ENCODE measurements at regions not wholly inside any gene's neighbourhood (a gene's known extent, or its start where the extent isn't known, plus 50 kb on each side); places are given as distances from the start of the nearest gene placed in this dataset.
"Not testable (repeated sequence)": the region's sequence is repeated elsewhere in the genome, so short reads cannot be mapped to it uniquely, and the experiment has no call there.

DNA sequence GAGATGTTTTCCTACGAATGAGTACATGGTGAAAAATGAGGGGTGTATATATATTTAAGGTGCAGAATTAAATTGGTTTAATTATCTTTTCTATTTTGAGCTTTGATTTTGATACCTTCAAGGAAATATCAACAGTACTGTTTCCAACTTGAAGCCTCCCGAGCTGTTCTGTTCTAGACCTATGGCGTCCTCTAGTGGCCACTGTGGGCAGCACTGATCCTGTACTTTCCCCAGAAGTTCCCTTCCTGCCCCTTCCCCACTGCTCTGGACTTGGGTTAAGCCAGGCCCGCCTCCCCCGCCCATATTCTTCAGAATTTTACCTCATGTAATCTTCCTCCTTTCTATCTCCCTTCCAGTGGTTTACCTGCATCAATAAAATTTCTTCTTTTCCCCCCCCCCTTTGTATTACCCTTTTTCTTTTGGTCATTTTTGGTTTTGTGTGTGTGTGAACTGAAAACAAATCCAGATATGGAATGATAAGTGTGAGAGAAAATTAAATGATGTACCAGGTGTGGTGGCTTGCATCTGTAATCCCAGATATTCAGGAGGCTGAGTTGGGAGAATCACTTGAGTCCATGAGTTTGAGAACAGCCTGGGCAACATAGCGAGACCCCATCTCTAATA, 1643.5 kb downstream of the TP53TG3F start:
- Mint-ChIP-seq H3K36me3 (ENCODE audit: insufficient read depth in 2 of 2) (peaks cover 1 to 2% of the 10 kb centered on the region in 2 donors), H3K4me3 (no peak overlapping the region), H3K9me3 (peaks cover 3 to 4% of the 10 kb centered on the region in 2 donors), H3K4me1 (ENCODE audit: low read depth) (no peaks in the 10 kb centered on the region), H3K27ac (no peak overlapping the region), H3K27me3 (ENCODE audit: low read depth) (no peaks in the 10 kb centered on the region)
- peak in 1 of 2 donors; percentile 4 for DNase-seq
- ATAC-seq (replicated peaks in 1 of 2): no peak

DNA sequence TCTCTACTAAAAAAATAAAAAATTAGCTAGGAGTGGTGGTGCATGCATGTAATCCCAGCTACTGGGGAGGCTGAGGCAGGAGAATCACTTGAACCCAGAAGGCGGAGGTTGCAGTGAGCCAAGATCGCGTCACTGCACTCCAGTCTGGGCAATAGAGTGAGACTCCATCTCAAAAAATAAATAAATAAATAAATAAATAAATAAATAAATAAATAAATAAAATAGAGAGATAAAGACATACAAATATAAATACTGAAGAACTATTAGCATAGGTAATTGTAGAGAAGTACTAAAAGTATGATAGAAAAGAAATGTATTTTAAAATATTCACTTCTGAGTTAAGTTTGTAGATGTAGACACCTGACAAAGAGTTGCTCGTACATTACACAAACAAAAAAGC, 1652.4 kb downstream of the TP53TG3F start:
- not testable (repeated sequence) for H3K27ac Mint-ChIP-seq; H3K4me3 Mint-ChIP-seq; H3K4me1 Mint-ChIP-seq (ENCODE audit: low read depth); ATAC-seq (replicated peaks in 1 of 2); DNase-seq; H3K9me3 Mint-ChIP-seq; H3K27me3 Mint-ChIP-seq (ENCODE audit: low read depth); H3K36me3 Mint-ChIP-seq (ENCODE audit: insufficient read depth in 2 of 2)

DNA sequence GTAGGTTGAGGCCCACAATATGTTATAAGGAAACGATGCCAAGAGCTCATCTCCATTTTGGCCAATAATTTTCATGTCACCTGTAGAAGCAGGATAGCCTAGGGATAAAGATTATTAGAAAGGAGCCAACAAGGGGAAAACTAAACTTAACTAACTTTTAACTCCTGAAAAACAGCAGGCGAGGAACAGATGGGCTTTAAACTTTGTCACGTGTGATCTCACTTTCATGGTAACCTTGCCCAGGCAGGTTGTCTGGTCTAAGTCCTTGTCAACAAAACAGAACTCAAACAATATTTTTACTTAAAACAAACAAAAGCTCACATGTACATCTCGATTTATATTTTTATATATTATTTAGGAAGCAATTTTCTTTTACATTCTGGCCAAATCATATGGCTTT, 1672.0 kb downstream of the TP53TG3F start:
- DNase-seq (no peak), ATAC-seq (replicated peaks in 1 of 2) (no peak)
- Mint-ChIP-seq H3K9me3 (peaks cover 9 to 18% of the 10 kb centered on the region in 2 donors), H3K27ac (no peak overlapping the region), H3K4me3 (no peak overlapping the region), H3K27me3 (ENCODE audit: low read depth) (no peaks in the 10 kb centered on the region), H3K36me3 (ENCODE audit: insufficient read depth in 2 of 2) (peaks cover 3% of the 10 kb centered on the region in 2 donors), H3K4me1 (ENCODE audit: low read depth) (no peaks in the 10 kb centered on the region)

DNA sequence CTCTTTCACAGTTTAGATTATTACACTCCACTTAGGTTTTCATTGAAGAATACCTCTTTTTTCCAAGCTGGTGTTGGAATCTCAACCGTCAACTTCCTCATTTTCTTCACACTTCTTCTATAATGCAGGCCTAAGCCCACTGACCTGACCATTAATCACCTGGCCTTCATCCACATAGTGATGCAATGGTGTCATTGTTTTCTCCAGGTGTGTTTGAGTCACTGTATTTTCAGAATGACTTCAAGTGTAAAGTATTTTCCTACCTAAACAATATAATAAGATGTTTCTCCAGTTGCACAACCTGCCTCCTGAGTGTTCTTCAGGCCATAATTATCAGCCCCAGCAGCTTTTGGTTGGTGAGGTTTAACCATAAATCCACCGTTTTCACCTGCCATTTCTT, 1675.1 kb downstream of the TP53TG3F start:
- no peaks in the 10 kb centered on the region for H3K27me3 Mint-ChIP-seq (ENCODE audit: low read depth)
- H3K4me1 Mint-ChIP-seq (ENCODE audit: low read depth): no peaks in the 10 kb centered on the region
- no peak overlapping the region for H3K27ac Mint-ChIP-seq
- peaks cover 0 to under 1% of the 10 kb centered on the region in 2 donors for H3K36me3 Mint-ChIP-seq (ENCODE audit: insufficient read depth in 2 of 2)
- ATAC-seq (replicated peaks in 1 of 2): no peak
- no peak for DNase-seq
- no peak overlapping the region for H3K4me3 Mint-ChIP-seq
- peaks cover 6 to 12% of the 10 kb centered on the region in 2 donors for H3K9me3 Mint-ChIP-seq

DNA sequence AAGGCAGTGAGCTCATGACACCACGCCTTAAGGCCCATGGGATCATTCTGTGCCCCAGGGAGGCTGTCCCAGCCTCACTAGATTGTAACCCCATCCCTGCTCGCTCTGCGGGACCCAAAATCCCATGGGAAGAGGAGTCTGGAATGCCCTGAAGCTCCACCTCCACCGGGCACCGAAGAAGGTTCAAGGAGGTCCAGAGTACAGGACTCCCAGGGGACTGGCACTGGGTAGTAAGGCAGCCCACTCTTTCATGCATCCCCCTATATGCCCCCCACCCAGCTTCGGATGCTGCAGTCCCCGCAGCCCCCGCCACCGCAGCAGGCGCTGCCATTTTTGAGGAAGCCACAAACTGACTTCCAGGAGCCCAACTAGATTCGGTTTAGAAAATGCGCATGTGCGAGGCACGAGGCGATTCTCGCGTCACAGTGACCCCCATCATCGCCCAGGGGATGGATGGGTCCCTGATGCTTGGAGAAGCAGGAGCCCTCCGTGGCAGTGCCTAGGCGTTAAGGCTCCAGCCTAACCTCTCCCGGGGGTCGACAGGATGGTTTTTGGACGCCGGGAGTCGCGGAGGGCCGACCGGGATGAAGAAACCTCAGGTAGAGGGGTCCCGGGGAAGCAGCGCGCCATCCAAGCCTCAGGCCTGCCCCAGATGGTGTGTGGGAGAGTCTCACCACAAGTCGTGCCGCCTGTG, 1681.0 kb downstream of the TP53TG3F start:
- Mint-ChIP-seq H3K4me3 (no peak overlapping the region), H3K9me3 (peaks cover 8 to 11% of the 10 kb centered on the region in 2 donors), H3K36me3 (ENCODE audit: insufficient read depth in 2 of 2) (peaks cover 7 to 13% of the 10 kb centered on the region in 2 donors), H3K4me1 (ENCODE audit: low read depth) (no peaks in the 10 kb centered on the region), H3K27me3 (ENCODE audit: low read depth) (no peaks in the 10 kb centered on the region), H3K27ac (no peak overlapping the region)
- ATAC-seq (replicated peaks in 1 of 2) (no peak), DNase-seq (no peak)

DNA sequence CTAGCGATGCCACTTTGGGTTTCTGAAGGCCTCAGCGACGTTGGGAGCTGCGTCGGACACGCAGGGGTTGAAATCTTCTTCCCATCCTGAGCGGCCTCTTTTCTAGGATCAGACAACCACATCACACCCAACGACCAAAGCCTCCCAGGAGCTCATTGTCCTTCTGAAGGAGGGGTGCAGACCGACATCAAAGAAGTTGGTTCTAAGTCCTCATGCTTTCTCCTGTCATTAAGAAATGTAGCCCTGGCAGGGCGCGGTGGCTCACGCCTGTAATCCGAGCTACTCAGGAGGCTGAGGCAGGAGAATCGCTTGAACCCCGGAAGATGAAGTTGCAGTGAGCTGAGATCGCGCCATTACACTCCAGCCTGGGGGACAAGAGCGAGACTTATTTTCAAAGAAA, 1681.9 kb downstream of the TP53TG3F start:
- Mint-ChIP-seq H3K4me3 (no peak overlapping the region), H3K9me3 (peaks cover 9 to 11% of the 10 kb centered on the region in 2 donors)

DNA sequence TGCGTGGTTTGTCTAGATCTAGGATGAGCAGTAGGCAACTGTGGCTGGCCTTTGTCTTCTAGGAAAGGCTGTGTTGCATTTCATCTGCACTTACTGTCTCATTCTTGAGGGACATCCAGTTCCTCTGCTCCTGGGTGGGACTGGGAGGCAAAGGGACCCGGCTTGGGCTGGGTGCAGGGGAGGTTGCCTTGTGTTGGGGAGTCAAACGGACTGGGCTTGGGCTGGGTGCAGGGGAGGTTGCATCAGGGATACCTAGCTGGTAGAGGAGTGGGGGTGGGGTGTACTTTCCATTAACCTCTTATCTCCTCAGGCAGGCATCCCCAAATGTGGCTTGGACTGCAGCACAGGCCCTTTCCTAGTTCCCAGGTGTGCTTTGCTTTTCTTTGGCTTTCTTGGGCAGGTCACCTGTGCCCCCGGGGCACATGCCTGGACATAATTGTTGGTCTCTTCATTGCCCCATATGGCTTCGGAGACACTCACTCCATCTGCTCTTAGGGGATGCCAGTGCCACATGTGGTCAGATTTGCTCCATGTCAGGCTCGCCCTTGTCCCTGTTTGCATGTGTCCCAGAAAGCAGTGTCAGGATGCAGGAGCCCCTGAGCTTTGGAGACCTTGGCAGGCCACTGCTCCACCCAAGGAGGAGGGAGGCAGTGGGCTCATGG, 1682.9 kb downstream of the TP53TG3F start:
- no peaks in the 10 kb centered on the region for H3K27me3 Mint-ChIP-seq (ENCODE audit: low read depth)
- no peak overlapping the region for H3K27ac Mint-ChIP-seq
- H3K4me1 Mint-ChIP-seq (ENCODE audit: low read depth): no peaks in the 10 kb centered on the region
- H3K9me3 Mint-ChIP-seq: peaks cover 10 to 11% of the 10 kb centered on the region in 2 donors
- DNase-seq (no peak), ATAC-seq (replicated peaks in 1 of 2) (no peak)
- H3K36me3 Mint-ChIP-seq (ENCODE audit: insufficient read depth in 2 of 2): peaks cover 7 to 13% of the 10 kb centered on the region in 2 donors
- no peak overlapping the region for H3K4me3 Mint-ChIP-seq

More for the DNA sequence above, 1681.9 kb downstream of the TP53TG3F start:
- peaks cover 7 to 13% of the 10 kb centered on the region in 2 donors for H3K36me3 Mint-ChIP-seq (ENCODE audit: insufficient read depth in 2 of 2)
- H3K4me1 Mint-ChIP-seq (ENCODE audit: low read depth): no peaks in the 10 kb centered on the region
- H3K27ac Mint-ChIP-seq: no peak overlapping the region
- DNase-seq (no peak), ATAC-seq (replicated peaks in 1 of 2) (no peak)
- no peaks in the 10 kb centered on the region for H3K27me3 Mint-ChIP-seq (ENCODE audit: low read depth)

DNA sequence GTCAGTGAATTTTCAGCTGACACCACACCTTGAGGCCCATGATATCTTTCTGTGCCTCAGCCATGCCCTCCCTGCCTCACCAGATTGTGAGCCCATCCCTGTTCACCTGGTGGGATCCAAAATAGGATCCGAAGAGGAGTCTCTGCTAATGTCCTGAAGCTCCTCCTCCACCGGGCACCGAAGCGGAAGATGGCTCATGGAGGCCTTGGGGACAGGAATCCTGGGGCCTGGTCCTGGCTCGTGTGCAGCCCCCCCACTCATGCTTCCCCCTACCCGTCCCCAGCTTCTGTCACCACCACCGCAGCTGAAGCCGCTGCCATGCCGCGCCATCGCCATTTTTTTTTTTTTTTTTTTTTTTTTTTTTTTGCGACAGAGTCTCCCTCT, 1683.4 kb downstream of the TP53TG3F start:
- Mint-ChIP-seq H3K4me1 (ENCODE audit: low read depth) (no peaks in the 10 kb centered on the region), H3K9me3 (peaks cover 10 to 11% of the 10 kb centered on the region in 2 donors), H3K27ac (no peak overlapping the region)

DNA sequence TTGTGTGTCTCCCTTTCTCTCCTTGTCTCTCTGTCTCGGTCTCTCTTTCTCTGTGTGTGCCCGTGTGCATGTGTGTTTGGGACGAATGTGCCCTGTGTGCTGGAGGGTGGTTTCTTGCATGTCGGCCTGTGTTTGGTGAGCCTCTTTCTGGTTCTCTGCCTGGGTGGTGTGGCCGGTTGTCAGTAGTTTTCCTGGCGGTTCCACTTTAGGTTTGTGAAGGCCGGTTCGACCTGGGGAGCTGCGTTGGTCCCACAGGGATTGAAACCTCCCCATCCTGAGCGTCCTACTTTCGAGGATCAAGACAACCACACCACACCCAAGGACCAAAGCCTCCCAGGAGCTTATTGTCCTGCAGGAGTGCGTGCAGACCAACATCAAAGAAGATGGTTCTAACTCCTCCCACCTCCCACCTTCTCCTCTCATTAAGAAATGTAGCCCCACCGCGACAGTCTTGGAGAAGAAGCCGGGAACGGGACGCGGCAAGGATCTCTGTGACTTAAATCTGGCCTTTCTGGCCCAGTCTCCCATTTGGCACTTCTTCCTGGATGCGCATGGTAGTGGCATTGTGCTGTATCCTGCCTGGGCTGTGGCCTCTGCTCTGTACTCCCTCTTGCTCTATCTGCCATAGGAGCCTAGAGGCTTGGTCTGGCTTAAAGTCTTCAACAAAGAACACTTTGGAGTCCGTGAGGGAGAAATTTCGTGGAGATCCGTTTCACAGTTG, 1685.0 kb downstream of the TP53TG3F start:
- H3K36me3 Mint-ChIP-seq (ENCODE audit: insufficient read depth in 2 of 2): peaks cover 7 to 14% of the 10 kb centered on the region in 2 donors
- H3K27ac Mint-ChIP-seq: no peak overlapping the region
- H3K4me1 Mint-ChIP-seq (ENCODE audit: low read depth): no peaks in the 10 kb centered on the region
- no peak for DNase-seq
- no peaks in the 10 kb centered on the region for H3K27me3 Mint-ChIP-seq (ENCODE audit: low read depth)
- no peak for ATAC-seq (replicated peaks in 1 of 2)
- peaks cover 10 to 11% of the 10 kb centered on the region in 2 donors for H3K9me3 Mint-ChIP-seq
- no peak overlapping the region for H3K4me3 Mint-ChIP-seq

More for the DNA sequence above, 1683.4 kb downstream of the TP53TG3F start:
- DNase-seq: no peak
- Mint-ChIP-seq H3K27me3 (ENCODE audit: low read depth) (no peaks in the 10 kb centered on the region), H3K36me3 (ENCODE audit: insufficient read depth in 2 of 2) (peaks cover 7 to 13% of the 10 kb centered on the region in 2 donors), H3K4me3 (no peak overlapping the region)
- ATAC-seq (replicated peaks in 1 of 2): no peak

DNA sequence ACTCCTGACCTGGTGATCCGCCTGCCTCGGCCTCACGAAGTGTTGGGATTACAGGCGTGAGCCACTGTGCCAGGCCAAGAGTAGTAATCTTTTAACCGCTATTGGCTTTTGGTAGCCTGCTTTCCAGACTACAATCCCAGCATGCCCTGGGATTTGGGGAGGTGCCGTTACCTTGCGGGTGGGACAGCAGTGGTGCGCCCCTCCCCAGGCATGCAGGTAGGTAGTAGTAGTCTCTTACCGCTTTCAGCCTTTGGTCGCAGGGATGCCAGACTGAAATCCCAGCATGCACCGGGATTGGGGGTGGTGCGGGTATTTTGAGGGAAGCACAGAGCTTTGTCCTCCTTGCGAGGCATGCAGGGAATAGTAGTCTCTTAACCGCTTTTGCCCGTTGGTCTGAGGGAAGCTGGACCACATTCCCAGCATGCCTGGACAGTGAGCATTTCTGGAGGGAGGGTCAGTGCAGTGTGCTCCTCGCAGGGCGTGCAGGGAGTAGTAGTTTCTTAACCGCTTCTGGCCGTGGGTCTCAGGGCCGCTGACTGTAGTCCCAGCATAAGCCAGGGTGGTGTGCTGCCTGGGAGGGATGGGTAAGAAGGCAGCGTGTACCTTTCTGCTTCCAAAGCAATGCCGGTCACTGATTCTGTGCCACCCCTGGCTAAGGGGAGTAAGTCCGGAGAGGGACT, 1686.8 kb downstream of the TP53TG3F start:
- Mint-ChIP-seq H3K4me3 (no peak overlapping the region), H3K36me3 (ENCODE audit: insufficient read depth in 2 of 2) (peaks cover 5 to 11% of the 10 kb centered on the region in 2 donors), H3K27me3 (ENCODE audit: low read depth) (no peaks in the 10 kb centered on the region), H3K4me1 (ENCODE audit: low read depth) (no peaks in the 10 kb centered on the region), H3K27ac (no peak overlapping the region), H3K9me3 (peaks cover 7% of the 10 kb centered on the region in 2 donors)
- DNase-seq (no peak), ATAC-seq (replicated peaks in 1 of 2) (no peak)

DNA sequence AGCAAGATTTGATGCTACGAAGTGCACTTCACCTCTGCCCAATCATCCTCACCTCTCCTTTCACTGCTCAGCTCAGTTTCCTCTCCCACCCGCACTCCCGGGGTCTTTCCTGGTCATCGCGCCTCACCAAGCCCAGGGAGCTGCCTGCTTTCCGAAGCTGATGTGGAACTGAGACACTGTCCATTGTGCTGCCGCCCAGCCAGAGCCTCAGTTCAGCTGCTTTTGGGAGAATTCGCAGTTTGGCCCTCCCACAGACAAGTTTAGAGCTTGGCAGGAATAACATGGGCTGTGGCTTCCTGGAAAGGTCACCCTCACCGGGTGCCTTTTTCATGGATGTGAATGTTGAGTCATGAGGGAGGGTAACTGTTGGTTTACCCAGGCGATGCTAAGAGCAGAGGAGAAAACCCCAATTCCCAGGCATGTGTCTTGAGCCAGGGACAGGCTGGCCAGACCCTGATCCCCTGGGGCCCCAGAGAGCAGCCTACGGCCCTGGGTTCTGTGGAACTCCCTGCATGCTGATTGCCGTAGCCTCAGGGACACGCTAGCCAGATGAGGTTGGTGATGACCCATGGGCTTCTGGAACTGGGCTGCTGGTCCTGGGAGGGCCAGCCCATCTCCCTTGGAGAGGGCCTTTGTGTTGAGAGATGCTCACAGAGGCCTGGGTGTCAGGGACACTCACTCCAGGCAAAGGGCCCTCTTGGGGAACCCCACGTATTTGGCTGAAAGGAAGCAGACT, 1687.5 kb downstream of the TP53TG3F start:
- Mint-ChIP-seq H3K36me3 (ENCODE audit: insufficient read depth in 2 of 2) (peaks cover 6 to 11% of the 10 kb centered on the region in 2 donors), H3K4me1 (ENCODE audit: low read depth) (no peaks in the 10 kb centered on the region), H3K9me3 (peaks cover 4 to 6% of the 10 kb centered on the region in 2 donors), H3K27ac (no peak overlapping the region), H3K27me3 (ENCODE audit: low read depth) (no peaks in the 10 kb centered on the region), H3K4me3 (no peak overlapping the region)
- ATAC-seq (replicated peaks in 1 of 2): no peak
- no peak for DNase-seq
